Mesenchymal stem cell (in vitro differentiated cells and primary cell): ENCODE measurements at regions not wholly inside any gene's neighbourhood (a gene's known extent, or its start where the extent isn't known, plus 50 kb on each side); places are given as distances from the start of the nearest gene placed in this dataset.

Experiments used
- DNase-seq: peaks from one replicate; pipeline ENCODE4 v3.0.0-alpha.2; 2013
- H2AFZ ChIP-seq: one replicate; pipeline ENCODE4 v1.6.1; 2013; ENCODE audit warnings: low read depth, mild to moderate bottlenecking, control low read depth, inconsistent platforms, low read length, moderate library complexity
- H2AK5ac ChIP-seq: 2 replicates; pipeline ENCODE4 v1.6.1; 2013; ENCODE audit warnings: low read length, moderate library complexity, mild to moderate bottlenecking, inconsistent platforms; ENCODE audit not compliant: severe bottlenecking
- H2BK120ac ChIP-seq: one replicate; pipeline ENCODE4 v1.6.1; 2013; ENCODE audit warnings: low read depth, mild to moderate bottlenecking, inconsistent platforms, low read length, moderate library complexity
- H2BK12ac ChIP-seq, 2 experiments: one replicate each; pipeline ENCODE4 v1.6.1; 2013; ENCODE audit warnings: inconsistent platforms in 2 of 2, low read length in 2 of 2, mild to moderate bottlenecking in 2 of 2, moderate library complexity in 2 of 2, control low read depth in 1 of 2
- H2BK15ac ChIP-seq: one replicate; pipeline ENCODE4 v1.6.1; 2013; ENCODE audit warnings: mild to moderate bottlenecking, low read depth, inconsistent platforms; ENCODE audit not compliant: poor library complexity, severe bottlenecking
- H2BK5ac ChIP-seq: 2 replicates; pipeline ENCODE4 v1.6.1; 2013; ENCODE audit warnings: low read depth, mild to moderate bottlenecking, low read length, control low read depth, inconsistent platforms; ENCODE audit not compliant: poor library complexity, severe bottlenecking
- H3K14ac ChIP-seq, 2 experiments: one replicate each; pipeline ENCODE4 v1.6.1; 2013; ENCODE audit warnings: inconsistent platforms in 2 of 2, low read length in 2 of 2, control low read depth in 1 of 2, mild to moderate bottlenecking in 1 of 2, moderate library complexity in 1 of 2
- H3K18ac ChIP-seq, 2 experiments: one replicate each; pipeline ENCODE4 v1.6.1; 2013; ENCODE audit warnings: inconsistent platforms in 2 of 2, low read length in 2 of 2, control low read depth in 1 of 2, low read depth in 1 of 2, mild to moderate bottlenecking in 1 of 2
- H3K23ac ChIP-seq, 2 experiments: one replicate each; pipeline ENCODE4 v1.6.1; 2013; ENCODE audit warnings: inconsistent platforms in 2 of 2, low read length in 2 of 2, mild to moderate bottlenecking in 2 of 2, moderate library complexity in 2 of 2, control low read depth in 1 of 2
- H3K27ac ChIP-seq: 2 replicates; pipeline ENCODE4 v1.5.1; 2013; ENCODE audit warnings: mild to moderate bottlenecking, moderate library complexity, low read length, control low read depth, inconsistent platforms; ENCODE audit not compliant: poor library complexity, severe bottlenecking
- H3K27me3 ChIP-seq, 2 experiments: 2 replicates each; pipeline versions ENCODE4 v1.6.1 to v1.7.0; 2013; ENCODE audit warnings: low read length in 2 of 2, mild to moderate bottlenecking in 2 of 2, moderate library complexity in 2 of 2, control low read depth in 1 of 2, inconsistent platforms in 1 of 2; ENCODE audit not compliant: control insufficient read depth in 1 of 2, insufficient read depth in 1 of 2
- H3K36me3 ChIP-seq, 2 experiments: 2 replicates each; pipeline versions ENCODE4 v1.6.1 to v1.7.0; 2013; ENCODE audit warnings: low read length in 2 of 2, control low read depth in 1 of 2, inconsistent platforms in 1 of 2, low read depth in 1 of 2, mild to moderate bottlenecking in 1 of 2; ENCODE audit not compliant: insufficient read depth in 2 of 2, control insufficient read depth in 1 of 2
- H3K4ac ChIP-seq, 2 experiments: one replicate each; pipeline ENCODE4 v1.6.1; 2013; ENCODE audit warnings: inconsistent platforms in 2 of 2, low read length in 2 of 2, mild to moderate bottlenecking in 2 of 2, moderate library complexity in 2 of 2, control low read depth in 1 of 2, low read depth in 1 of 2
- H3K4me1 ChIP-seq: 2 replicates; pipeline ENCODE4 v1.6.1; 2013; ENCODE audit warnings: low read depth, low read length, control low read depth; ENCODE audit not compliant: control insufficient read depth, insufficient read depth
- H3K4me2 ChIP-seq: 2 replicates; pipeline ENCODE4 v1.6.1; 2013; ENCODE audit warnings: low read length, mild to moderate bottlenecking, inconsistent platforms; ENCODE audit not compliant: poor library complexity, severe bottlenecking
- H3K4me3 ChIP-seq, 2 experiments: 2 replicates each; pipeline versions ENCODE4 v1.5.1 to v1.7.0; 2013; ENCODE audit warnings: low read length in 2 of 2, mild to moderate bottlenecking in 2 of 2, control low read depth in 1 of 2, low read depth in 1 of 2; ENCODE audit not compliant: insufficient read depth in 1 of 2
- H3K79me1 ChIP-seq: replicated peaks from 2 replicates; pipeline ENCODE4 v1.6.1; 2013; ENCODE audit warnings: mild to moderate bottlenecking, control low read depth, low read length, inconsistent platforms; ENCODE audit not compliant: poor library complexity, severe bottlenecking
- H3K9ac ChIP-seq: 2 replicates; pipeline ENCODE4 v1.7.0; 2013; ENCODE audit warnings: mild to moderate bottlenecking, low read length, moderate library complexity
- H3K9me3 ChIP-seq: 2 replicates; pipeline ENCODE4 v1.7.0; 2013; ENCODE audit warnings: mild to moderate bottlenecking, low read length; ENCODE audit not compliant: control insufficient read depth
- H4K8ac ChIP-seq: one replicate; pipeline ENCODE4 v1.6.1; 2013; ENCODE audit warnings: inconsistent platforms, mild to moderate bottlenecking, low read length, moderate library complexity
- H4K91ac ChIP-seq: one replicate; pipeline ENCODE4 v1.6.1; 2013; ENCODE audit warnings: mild to moderate bottlenecking, low read length, inconsistent platforms
- WGBS: methylation state at CpG from one replicate; pipeline ENCODE4 v1.1.7; 2013; ENCODE audit warnings: mixed read lengths; 5-methylcytosine and 5-hydroxymethylcytosine counted together

DNA sequence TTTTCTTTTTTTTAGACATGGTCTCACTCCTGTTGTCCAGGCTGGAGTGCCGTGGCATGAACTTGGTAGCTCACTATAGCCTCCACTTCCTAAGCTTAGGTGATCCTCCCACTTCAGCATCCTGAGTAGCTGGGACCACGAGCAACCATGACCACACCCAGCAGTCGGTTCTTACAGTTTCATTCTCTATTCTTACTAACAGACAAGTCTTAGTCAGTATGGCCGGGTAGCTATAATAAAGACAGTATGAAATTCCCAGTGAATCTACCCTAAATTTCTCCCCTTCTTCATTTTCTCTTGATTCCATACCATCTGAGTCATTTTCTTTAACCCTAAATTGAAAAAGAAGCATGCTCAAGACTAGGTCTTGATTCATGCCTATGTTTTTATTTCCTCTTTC, 775.3 kb upstream of the NRXN1 start:
- no peak overlapping the region for H2BK15ac ChIP-seq
- WGBS, result 93% methylated on average over 4 of the region's 4 CpGs
- H2AK5ac ChIP-seq, result no peak overlapping the region
- H3K9ac ChIP-seq, result no peak overlapping the region
- DNase-seq, result no peak
- no peaks in the 10 kb centered on the region for H3K4me1 ChIP-seq
- H3K36me3 ChIP-seq, result no peaks in the 10 kb centered on the region
- no peaks in the 10 kb centered on the region for H3K9me3 ChIP-seq
- no peak overlapping the region for H4K91ac ChIP-seq
- H2AFZ ChIP-seq, result no peak overlapping the region
- H3K27me3 ChIP-seq, result no peaks in the 10 kb centered on the region
- H3K14ac ChIP-seq, result no peak overlapping the region
- no peaks in the 10 kb centered on the region for H3K79me1 ChIP-seq
- H3K4me2 ChIP-seq, result no peak overlapping the region
- H3K4me3 ChIP-seq, result no peak overlapping the region
- H3K18ac ChIP-seq, result no peak overlapping the region
- H2BK120ac ChIP-seq, result no peak overlapping the region
- no peak overlapping the region for H4K8ac ChIP-seq
- H2BK12ac ChIP-seq, result no peak overlapping the region
- H2BK5ac ChIP-seq, result no peak overlapping the region
- no peak overlapping the region for H3K23ac ChIP-seq
- H3K4ac ChIP-seq, result no peak overlapping the region
- no peak overlapping the region for H3K27ac ChIP-seq

DNA sequence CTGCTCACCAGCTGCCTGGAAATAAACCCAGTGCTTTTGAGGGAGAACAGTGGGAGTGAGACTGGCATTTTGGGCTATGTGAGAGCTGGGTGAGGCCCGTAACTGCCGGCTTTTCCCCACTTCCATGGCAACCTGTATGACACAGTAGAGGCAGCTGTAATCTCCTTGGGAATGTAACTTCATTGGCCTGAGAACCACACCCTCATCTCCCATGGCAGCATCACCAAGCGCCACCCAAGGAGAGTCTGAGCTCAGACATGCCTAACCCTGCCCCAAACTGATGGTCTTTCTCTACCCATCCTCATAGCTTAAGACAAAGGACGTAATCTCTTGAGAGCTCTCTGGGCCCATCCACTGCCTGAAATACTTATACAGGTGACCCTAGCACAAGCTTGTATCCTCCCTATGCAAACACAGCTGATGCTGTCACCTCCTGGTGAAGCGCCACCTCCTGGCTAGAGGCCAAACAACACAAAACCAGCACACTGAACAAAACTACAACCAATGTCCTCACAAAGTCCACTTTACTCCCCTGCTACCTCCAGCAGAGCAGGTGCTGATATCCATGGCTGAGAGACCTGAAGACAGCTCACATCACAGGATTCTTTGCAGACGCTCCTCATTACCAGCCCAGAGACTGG, 763.4 kb upstream of the NRXN1 start:
- no peaks in the 10 kb centered on the region for H3K27me3 ChIP-seq
- H3K9me3 ChIP-seq, result peaks cover 12% of the 10 kb centered on the region
- H3K36me3 ChIP-seq, result no peaks in the 10 kb centered on the region
- H3K14ac ChIP-seq, result no peak overlapping the region
- no peaks in the 10 kb centered on the region for H3K4me1 ChIP-seq
- H4K8ac ChIP-seq, result no peak overlapping the region
- no peak overlapping the region for H2AK5ac ChIP-seq
- H3K9ac ChIP-seq, result no peak overlapping the region
- DNase-seq, result peak; percentile 6
- H2AFZ ChIP-seq, result no peak overlapping the region
- H3K4ac ChIP-seq, result no peak overlapping the region
- H3K23ac ChIP-seq, result no peak overlapping the region
- H3K4me2 ChIP-seq, result no peak overlapping the region
- WGBS, result 80% methylated on average over 6 of the region's 6 CpGs
- no peak overlapping the region for H3K27ac ChIP-seq
- H2BK15ac ChIP-seq, result no peak overlapping the region
- no peak overlapping the region for H2BK5ac ChIP-seq
- no peak overlapping the region for H2BK12ac ChIP-seq
- no peak overlapping the region for H3K4me3 ChIP-seq
- no peaks in the 10 kb centered on the region for H3K79me1 ChIP-seq
- no peak overlapping the region for H3K18ac ChIP-seq
- H4K91ac ChIP-seq, result no peak overlapping the region
- no peak overlapping the region for H2BK120ac ChIP-seq

GRCh38 chr2:51791496-51791895, 759.6 kb upstream of the NRXN1 start:
- no peak overlapping the region for H2BK5ac ChIP-seq
- H3K36me3 ChIP-seq, result no peaks in the 10 kb centered on the region
- H4K8ac ChIP-seq, result no peak overlapping the region
- no peaks in the 10 kb centered on the region for H3K27me3 ChIP-seq
- no peak overlapping the region for H4K91ac ChIP-seq
- no peak overlapping the region for H2BK120ac ChIP-seq
- H2AFZ ChIP-seq, result no peak overlapping the region
- H2BK12ac ChIP-seq, result no peak overlapping the region
- H3K27ac ChIP-seq, result no peak overlapping the region
- peaks cover 7% of the 10 kb centered on the region for H3K9me3 ChIP-seq
- H3K9ac ChIP-seq, result no peak overlapping the region
- H3K14ac ChIP-seq, result no peak overlapping the region
- H2AK5ac ChIP-seq, result no peak overlapping the region
- H3K18ac ChIP-seq, result no peak overlapping the region
- H3K4me2 ChIP-seq, result no peak overlapping the region
- no peaks in the 10 kb centered on the region for H3K79me1 ChIP-seq
- no peak overlapping the region for H2BK15ac ChIP-seq
- 90% methylated on average over 3 of the region's 3 CpGs for WGBS
- no peaks in the 10 kb centered on the region for H3K4me1 ChIP-seq
- no peak overlapping the region for H3K4me3 ChIP-seq
- no peak overlapping the region for H3K23ac ChIP-seq
- no peak overlapping the region for H3K4ac ChIP-seq
- DNase-seq, result no peak

GRCh38 chr2:51790854-51791253, 758.9 kb upstream of the NRXN1 start:
- no peaks in the 10 kb centered on the region for H3K36me3 ChIP-seq
- H3K27me3 ChIP-seq, result no peaks in the 10 kb centered on the region
- peaks cover 7% of the 10 kb centered on the region for H3K9me3 ChIP-seq
- no peak overlapping the region for H3K9ac ChIP-seq
- H2BK5ac ChIP-seq, result no peak overlapping the region
- H2BK15ac ChIP-seq, result no peak overlapping the region
- no peaks in the 10 kb centered on the region for H3K79me1 ChIP-seq
- H2AFZ ChIP-seq, result no peak overlapping the region
- H3K23ac ChIP-seq, result no peak overlapping the region
- no peak overlapping the region for H2AK5ac ChIP-seq
- DNase-seq, result no peak
- no peak overlapping the region for H2BK120ac ChIP-seq
- H2BK12ac ChIP-seq, result no peak overlapping the region
- no peak overlapping the region for H3K18ac ChIP-seq
- no peak overlapping the region for H3K4me2 ChIP-seq
- H4K91ac ChIP-seq, result no peak overlapping the region
- no peak overlapping the region for H3K14ac ChIP-seq
- H3K4ac ChIP-seq, result no peak overlapping the region
- no peak overlapping the region for H4K8ac ChIP-seq
- no peak overlapping the region for H3K4me3 ChIP-seq
- no peak overlapping the region for H3K27ac ChIP-seq
- no peaks in the 10 kb centered on the region for H3K4me1 ChIP-seq
- 100% methylated on average over 2 of the region's 2 CpGs for WGBS
